ENCODE measurements at regions not wholly inside any gene's neighbourhood (a gene's known extent, or its start where the extent isn't known, plus 50 kb on each side); places are given as distances from the start of the nearest gene placed in this dataset.
"Not testable (repeated sequence)": the region's sequence is repeated elsewhere in the genome, so short reads cannot be mapped to it uniquely, and the experiment has no call there.

DNA sequence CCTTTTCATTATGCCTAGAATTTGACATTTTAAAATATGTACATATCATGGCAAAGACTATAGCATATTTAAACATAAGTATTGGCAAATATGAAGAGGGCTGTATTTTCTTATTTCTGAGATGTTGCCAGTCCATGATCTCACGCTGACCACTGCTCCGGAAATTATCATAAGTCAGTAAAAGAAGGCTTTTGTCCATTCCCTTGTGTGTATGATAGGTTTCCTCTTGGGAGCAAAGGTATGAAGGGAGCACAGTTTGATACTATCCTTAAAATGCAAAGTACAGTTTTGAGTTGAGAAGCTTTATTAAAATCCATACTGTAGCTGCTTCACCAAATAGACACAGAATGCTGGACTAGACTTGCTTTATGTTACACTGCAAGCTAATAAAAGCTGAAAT lies 52.6 kb upstream of the AGA start:
- no peak for DNase-seq

DNA sequence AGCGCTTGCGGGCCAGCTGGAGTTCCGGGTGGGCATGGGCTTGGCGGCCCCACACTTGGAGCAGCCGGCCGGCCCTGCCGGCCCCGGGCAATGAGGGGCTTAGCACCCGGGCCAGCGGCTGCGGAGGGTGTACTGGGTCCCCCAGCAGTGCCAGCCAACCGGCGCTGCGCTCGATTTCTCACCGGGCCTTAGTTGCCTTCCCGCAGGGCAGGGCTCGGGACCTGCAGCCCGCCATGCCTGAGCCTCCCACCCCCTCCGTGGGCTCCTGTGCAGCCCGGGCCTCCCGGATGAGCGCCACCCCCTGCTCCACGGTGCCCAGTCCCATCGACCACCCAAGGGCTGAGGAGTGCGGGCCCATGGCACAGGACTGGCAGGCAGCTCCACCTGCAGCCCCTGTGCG lies 53.4 kb upstream of the AGA start:
- DNase-seq, result not testable (repeated sequence)

- DNase-seq, result no peak
Measured at GRCh38 chr4:177499537-177499936, 57.3 kb upstream of the AGA start.

DNA sequence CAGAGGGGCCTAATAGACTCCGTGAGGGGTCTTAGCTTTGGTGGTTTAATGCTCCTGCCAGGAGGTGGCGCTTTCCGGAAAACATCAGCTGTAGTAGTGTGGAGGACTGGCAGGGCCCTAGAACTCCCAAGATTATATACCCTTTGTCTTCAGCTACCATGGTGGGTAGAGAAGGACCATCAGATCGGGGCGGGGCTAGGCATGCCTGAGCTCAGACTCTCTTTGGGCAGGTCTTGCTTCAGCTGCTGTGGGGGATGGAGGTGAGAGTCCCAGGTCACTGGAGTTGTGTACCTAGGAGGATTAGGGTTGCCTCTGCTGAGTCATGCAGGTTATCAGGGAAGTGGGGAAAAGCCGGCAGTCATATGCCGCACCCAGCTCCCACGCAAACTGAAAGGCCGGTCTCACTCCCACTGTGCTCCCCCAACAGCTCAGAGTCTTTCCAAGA lies 63.0 kb upstream of the AGA start:
- no peak for DNase-seq

DNA sequence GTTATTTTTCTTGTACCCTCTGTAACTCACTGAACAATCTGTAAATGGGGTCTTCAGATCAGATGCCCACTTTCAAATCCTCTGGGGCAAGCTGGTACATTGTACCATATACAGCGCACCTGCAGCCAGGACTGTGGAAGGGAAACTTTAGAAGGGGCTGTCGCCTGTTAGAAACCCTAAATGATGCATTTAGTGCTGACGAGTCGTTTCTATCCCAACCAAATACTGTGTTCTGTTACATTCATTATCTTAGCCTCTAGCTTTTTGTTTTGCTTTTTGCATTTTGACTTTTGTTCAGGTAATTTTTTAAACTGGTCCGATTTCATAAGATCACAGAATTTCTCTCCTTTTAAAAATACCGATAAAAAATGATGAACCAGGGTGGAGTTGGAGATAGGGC lies 66.4 kb upstream of the AGA start:
- no peak for DNase-seq

- no peak for DNase-seq
Measured at GRCh38 chr4:177509226-177509745, 67.0 kb upstream of the AGA start.

DNA sequence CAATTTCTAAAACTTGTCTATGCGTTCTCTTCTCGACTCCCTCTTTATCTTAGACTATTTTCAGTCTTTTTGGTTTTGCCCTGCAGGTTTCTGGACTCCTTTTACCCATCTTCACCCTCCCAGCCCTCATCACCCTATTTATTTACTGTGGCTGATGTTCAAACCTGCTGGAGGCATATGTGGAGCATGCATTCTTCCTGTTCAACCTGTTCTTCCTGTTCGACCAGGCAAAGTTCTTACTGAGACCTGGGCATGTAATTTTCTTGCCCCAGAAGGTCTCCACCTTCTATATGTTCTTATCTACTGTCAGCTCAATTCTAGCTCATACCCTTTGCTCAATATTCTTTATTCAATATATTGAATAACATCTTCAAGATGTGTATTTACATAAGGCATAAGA lies 69.4 kb upstream of the AGA start:
- no peak for DNase-seq

GRCh38 chr4:177512646-177513045 lies 70.4 kb upstream of the AGA start:
- DNase-seq, result no peak

- DNase-seq, result no peak
Measured at GRCh38 chr4:177517862-177518261, 75.6 kb upstream of the AGA start.

- no peak for DNase-seq
Measured at GRCh38 chr4:177519481-177520260, 77.4 kb upstream of the AGA start.

- DNase-seq, result no peak
Measured at GRCh38 chr4:177528620-177529019, 86.4 kb upstream of the AGA start.

GRCh38 chr4:177530561-177530960 lies 88.3 kb upstream of the AGA start:
- no peak for DNase-seq

DNA sequence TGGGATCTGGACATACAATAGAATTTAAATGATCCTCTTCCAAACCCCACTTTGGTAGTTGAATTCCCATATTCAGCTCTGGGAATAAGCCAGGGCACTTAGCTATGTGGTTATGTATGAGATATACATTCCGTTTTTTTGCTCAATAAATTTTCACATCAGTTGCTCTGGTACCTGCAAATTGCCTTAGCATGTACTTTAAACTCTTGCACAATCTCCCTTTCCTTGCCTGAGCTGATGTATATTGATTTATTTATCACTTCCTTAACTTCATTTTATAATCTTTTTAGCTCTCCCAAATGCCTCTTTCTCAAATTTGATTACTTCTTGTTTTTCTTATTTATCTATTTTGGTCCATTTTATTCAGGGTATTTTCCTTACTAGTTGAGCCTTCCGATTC lies 90.1 kb upstream of the AGA start:
- no peak for DNase-seq

DNA sequence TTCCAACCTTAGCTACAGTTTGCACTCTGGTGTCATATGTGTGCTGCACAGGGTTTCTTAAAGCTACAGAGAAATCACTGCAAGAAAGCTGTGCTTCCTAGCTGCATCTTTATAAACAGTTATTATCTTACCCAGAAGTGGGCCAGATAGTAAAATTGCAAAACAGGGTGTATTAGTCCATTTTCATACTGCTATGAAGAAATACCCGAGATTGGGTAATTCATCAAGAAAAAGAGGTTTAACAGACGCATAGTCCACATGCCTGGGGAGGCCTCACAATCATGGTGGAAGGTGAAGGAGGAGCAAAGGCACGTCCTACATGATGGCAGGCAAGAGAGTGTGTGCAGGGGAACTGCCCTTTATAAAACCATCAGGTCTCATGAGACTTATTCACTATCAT lies 92.6 kb upstream of the AGA start:
- DNase-seq, result not testable (repeated sequence)

- no peak for DNase-seq
Measured at GRCh38 chr4:177546745-177547144, 104.5 kb upstream of the AGA start.

DNA sequence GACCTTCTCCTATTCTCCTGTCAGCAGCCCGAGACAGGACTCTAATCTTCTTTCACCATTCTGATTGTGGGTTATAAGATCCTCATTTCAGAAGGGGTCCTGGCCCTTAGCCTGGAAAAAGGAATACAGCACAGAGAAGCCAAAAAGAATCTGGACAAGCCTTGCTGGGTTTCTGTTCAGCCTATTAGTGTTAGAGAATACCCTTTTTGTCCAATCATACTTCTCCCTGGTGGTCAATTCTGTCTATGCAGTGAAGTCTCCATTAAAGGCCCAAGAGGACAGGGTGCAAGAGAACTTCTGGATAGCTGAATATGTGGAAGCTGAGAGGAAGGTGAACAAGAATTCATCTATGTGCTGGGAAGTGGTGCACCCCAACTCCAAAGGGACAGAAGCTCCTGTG lies 105.7 kb upstream of the AGA start:
- no peak for DNase-seq

DNA sequence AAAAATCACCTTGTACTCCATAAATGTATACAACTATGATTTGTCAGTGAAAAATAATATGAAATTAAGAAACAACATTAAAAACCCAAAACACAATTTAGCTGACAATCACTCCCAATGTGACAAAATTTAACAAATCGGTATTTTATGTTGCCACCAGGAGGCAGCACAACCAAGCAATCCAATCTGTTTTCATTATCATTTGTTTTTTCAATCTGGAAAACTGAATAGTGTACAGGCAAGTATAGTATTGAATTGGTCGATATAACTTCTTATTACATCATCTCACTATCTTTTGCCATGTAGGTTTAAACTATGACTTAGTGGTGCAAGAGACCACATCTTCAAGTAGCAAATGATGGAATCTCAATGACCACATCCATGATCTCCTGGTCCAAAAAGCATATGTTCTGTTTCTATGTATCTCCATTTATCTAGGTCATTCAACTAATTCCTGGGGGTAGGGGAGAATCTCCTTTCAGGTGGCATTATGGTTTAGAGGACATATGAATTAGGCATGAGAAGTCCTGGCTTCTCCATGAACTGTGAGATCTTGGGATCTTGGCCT lies 112.9 kb upstream of the AGA start:
- no peak for DNase-seq

- DNase-seq, result no peak
Measured at GRCh38 chr4:177557416-177557815, 115.2 kb upstream of the AGA start.

- DNase-seq, result no peak
Measured at GRCh38 chr4:177558995-177559394, 116.8 kb upstream of the AGA start.

DNA sequence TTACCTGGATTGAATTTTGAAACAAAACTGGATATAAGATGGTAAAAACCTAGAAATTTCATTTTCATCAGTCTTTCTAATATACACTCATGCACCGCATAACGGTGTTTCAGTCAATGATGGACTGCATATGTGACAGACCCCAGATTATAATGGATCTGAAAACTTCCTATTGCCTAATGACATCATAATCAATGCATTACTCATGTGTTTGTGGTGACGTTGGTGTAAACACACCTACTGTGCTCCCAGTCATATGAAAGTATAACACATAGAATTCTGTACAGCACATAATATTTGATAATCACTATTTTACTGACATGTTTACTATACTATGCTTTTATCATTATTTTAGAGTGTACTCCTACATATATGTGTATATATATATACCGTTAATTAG lies 119.9 kb upstream of the AGA start:
- no peak for DNase-seq

GRCh38 chr4:177562859-177563258 lies 120.6 kb upstream of the AGA start:
- DNase-seq, result no peak

DNA sequence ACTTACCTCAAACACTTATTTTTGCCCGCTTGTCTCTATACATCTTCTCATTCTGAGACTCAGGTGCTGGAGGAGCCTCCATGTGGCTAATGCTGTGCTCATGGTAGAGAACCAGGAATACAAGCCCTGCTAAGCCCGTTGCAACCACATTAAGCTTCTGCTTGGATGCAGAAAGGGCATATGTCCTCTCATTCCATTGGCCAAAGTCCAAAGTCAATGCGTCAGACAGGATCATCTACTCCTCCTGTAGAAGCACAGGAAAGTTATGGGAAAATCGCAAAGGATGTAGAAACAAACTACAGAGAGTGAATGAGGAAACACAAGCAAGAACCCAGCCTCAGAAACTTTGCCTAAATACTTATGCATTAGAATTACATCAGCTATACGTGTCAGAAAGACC lies 124.5 kb upstream of the AGA start:
- DNase-seq, result no peak

GRCh38 chr4:177568931-177569330 lies 126.7 kb upstream of the AGA start:
- no peak for DNase-seq

DNA sequence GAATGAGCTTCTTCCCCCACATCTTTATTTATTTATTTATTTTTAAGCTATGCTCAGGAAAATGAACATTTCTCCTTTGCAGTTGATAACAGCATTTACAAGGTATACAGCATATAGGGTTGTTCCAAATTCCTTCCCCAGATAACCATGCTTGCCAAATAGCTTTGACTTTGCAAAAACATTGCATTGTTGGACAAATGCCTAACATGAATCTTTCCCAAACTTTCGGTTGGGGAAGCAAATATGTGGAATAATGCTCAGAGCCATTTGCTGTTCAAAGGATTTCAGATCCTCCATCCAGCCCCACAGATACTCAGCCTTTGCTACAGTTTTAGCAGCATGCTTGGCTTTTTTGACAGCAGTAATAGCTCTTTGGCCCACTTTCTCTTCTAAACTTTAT lies 127.2 kb upstream of the AGA start:
- no peak for DNase-seq

- no peak for DNase-seq
Measured at GRCh38 chr4:177573507-177573906, 131.3 kb upstream of the AGA start.
